A549 (cell line): ENCODE measurements at regions not wholly inside any gene's neighbourhood (a gene's known extent, or its start where the extent isn't known, plus 50 kb on each side); places are given as distances from the start of the nearest gene placed in this dataset.

Source experiments
- CEBPB ChIP-seq, 2 experiments: fragments of >200 bp in 1 of 2; sonication (Bioruptor Twin) in 1 of 2; formaldehyde crosslinking in 1 of 2; IDR thresholded peaks; 2 replicates each; pipeline ENCODE4 v1.6.1; 2012 to 2016
- MAFK ChIP-seq: fragments of 450-650 bp; IDR thresholded peaks from 2 replicates; pipeline ENCODE4 v1.6.1; 2014; ENCODE audit not compliant: partially characterized antibody
- RFX5 ChIP-seq: fragments of 450-650 bp; IDR thresholded peaks from 2 replicates; pipeline ENCODE4 v1.7.1; 2014; ENCODE audit warnings: antibody characterized with exemption, mild to moderate bottlenecking, moderate library complexity
- TF ChIP-seq, protein P1 (sequence below): fragments of >200 bp; sonication (Bioruptor Twin); formaldehyde crosslinking; IDR thresholded peaks from 3 replicates; pipeline ENCODE4 v1.5.1; 2016

DNA sequence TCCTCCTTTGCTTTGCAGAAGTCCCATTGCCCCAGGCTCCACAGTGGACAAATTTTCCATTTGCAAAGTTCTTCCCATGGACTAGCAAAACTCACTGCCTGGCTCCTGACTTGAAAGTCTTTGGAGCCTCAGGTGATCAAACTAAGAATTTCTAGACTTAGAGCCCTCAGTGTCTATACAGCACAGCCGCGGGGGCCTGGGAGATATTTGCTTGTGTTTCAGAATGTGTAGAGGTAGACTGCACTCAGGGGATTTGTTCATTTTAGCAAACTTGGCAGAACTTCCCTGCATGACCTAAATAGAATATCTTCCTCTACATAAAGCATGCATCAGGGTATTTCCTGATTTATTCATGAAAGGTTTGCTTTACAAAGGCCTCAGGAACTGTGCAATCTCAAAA is 384.2 kb upstream of the ZNF462 start:
- TF ChIP-seq MAFK, result no peak
- TF ChIP-seq CEBPB (IDR thresholded peaks at IDR 0.05), result no peak
- TF ChIP-seq, protein P1, sequence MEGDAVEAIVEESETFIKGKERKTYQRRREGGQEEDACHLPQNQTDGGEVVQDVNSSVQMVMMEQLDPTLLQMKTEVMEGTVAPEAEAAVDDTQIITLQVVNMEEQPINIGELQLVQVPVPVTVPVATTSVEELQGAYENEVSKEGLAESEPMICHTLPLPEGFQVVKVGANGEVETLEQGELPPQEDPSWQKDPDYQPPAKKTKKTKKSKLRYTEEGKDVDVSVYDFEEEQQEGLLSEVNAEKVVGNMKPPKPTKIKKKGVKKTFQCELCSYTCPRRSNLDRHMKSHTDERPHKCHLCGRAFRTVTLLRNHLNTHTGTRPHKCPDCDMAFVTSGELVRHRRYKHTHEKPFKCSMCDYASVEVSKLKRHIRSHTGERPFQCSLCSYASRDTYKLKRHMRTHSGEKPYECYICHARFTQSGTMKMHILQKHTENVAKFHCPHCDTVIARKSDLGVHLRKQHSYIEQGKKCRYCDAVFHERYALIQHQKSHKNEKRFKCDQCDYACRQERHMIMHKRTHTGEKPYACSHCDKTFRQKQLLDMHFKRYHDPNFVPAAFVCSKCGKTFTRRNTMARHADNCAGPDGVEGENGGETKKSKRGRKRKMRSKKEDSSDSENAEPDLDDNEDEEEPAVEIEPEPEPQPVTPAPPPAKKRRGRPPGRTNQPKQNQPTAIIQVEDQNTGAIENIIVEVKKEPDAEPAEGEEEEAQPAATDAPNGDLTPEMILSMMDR, result no peak
- TF ChIP-seq RFX5, result no peak
